ENCODE measurements at regions not wholly inside any gene's neighbourhood (a gene's known extent, or its start where the extent isn't known, plus 50 kb on each side); places are given as distances from the start of the nearest gene placed in this dataset.

- no peak overlapping the region for H3K9ac ChIP-seq (ENCODE audit: insufficient read depth, low read depth, low read length)
- no peaks in the 10 kb centered on the region for H4K20me1 ChIP-seq (ENCODE audit: insufficient read depth, low read length)
- FAIRE-seq (no peak), ATAC-seq (peak; percentile 84), DNase-seq (ENCODE audit: low spot score) (peak; percentile 35)
- no peaks in the 10 kb centered on the region for H3K27me3 ChIP-seq (ENCODE audit: control insufficient read depth in 1 of 2, insufficient read depth in 2 of 2, low read length in 2 of 2)
- H3K9me3 ChIP-seq (ENCODE audit: low read length), result no peaks in the 10 kb centered on the region
- CTCF ChIA-PET (ENCODE audit: low intra/inter-chr PET ratio, low total read pairs), result no interaction called here
- H3K79me2 ChIP-seq (ENCODE audit: insufficient read depth, low read length), result no peaks in the 10 kb centered on the region
- H3K27ac ChIP-seq (ENCODE audit: extremely low read length, insufficient read depth, low read length), result no peak overlapping the region
- no TSS peak for BruUV-seq (replicated peaks)
- no peak overlapping the region for H2AFZ ChIP-seq (ENCODE audit: low read length)
- POLR2A ChIA-PET, result no interaction called here
- no peaks in the 10 kb centered on the region for H3K36me3 ChIP-seq (replicated peaks in 1 of 2; ENCODE audit: control insufficient read depth in 1 of 2, insufficient read depth in 2 of 2, low read length in 2 of 2)
- 3% methylated on average over 5 of the region's 5 CpGs for WGBS (ENCODE audit: low lambda C conversion rate)
- in situ Hi-C loops (cut with HindIII; ENCODE audit: extremely low pct_ligation_motif_present, low pct_unique_long_range_greater_than_20kb), result no loop called here
- H3K4me2 ChIP-seq (ENCODE audit: low read depth, low read length), result no peak overlapping the region
- H3K4me1 ChIP-seq (ENCODE audit: insufficient read depth, low read length), result no peaks in the 10 kb centered on the region
- TF ChIP-seq ZNF431 (CRISPR knock-in tag; IDR thresholded peaks at IDR 0.05; ENCODE audit: borderline replicate concordance, low read depth), result no peak
- TF ChIP-seq ZNF766 (CRISPR knock-in tag; IDR thresholded peaks at IDR 0.05; ENCODE audit: borderline replicate concordance), result no peak
- TF ChIP-seq NFE2L1 (CRISPR knock-in tag; IDR thresholded peaks at IDR 0.05; ENCODE audit: borderline replicate concordance), result no peak
- TF ChIP-seq ZNF333 (CRISPR knock-in tag; IDR thresholded peaks at IDR 0.05; ENCODE audit: borderline replicate concordance), result no peak
- TF ChIP-seq CREB1 (IDR thresholded peaks at IDR 0.05), result peak; percentile 72; the same call in 1 of the 2 replicates
- no peak for TF ChIP-seq CREB1 (CRISPR knock-in tag; IDR thresholded peaks at IDR 0.05)
- no peak for TF ChIP-seq ZNF749 (CRISPR knock-in tag; IDR thresholded peaks at IDR 0.05; ENCODE audit: borderline replicate concordance)
- TF ChIP-seq, protein P1, sequence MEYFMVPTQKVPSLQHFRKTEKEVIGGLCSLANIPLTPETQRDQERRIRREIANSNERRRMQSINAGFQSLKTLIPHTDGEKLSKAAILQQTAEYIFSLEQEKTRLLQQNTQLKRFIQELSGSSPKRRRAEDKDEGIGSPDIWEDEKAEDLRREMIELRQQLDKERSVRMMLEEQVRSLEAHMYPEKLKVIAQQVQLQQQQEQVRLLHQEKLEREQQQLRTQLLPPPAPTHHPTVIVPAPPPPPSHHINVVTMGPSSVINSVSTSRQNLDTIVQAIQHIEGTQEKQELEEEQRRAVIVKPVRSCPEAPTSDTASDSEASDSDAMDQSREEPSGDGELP (IDR thresholded peaks at IDR 0.05; ENCODE audit: borderline replicate concordance, low read depth), result peak; percentile 12; the same call in 1 of the 2 replicates
- no peak for TF ChIP-seq NBN (conservative IDR thresholded peaks at IDR 0.05)
- TF ChIP-seq, protein P2, sequence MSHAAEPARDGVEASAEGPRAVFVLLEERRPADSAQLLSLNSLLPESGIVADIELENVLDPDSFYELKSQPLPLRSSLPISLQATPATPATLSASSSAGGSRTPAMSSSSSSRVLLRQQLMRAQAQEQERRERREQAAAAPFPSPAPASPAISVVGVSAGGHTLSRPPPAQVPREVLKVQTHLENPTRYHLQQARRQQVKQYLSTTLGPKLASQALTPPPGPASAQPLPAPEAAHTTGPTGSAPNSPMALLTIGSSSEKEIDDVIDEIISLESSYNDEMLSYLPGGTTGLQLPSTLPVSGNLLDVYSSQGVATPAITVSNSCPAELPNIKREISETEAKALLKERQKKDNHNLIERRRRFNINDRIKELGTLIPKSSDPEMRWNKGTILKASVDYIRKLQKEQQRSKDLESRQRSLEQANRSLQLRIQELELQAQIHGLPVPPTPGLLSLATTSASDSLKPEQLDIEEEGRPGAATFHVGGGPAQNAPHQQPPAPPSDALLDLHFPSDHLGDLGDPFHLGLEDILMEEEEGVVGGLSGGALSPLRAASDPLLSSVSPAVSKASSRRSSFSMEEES (CRISPR knock-in tag; IDR thresholded peaks at IDR 0.05), result 0 out of 2 replicates have a peak, but pooled peaks have one; percentile 23
- 0 out of 2 replicates have a peak, but pooled peaks have one; percentile 40 for TF ChIP-seq JUN (CRISPR knock-in tag; IDR thresholded peaks at IDR 0.05)
- TF ChIP-seq E2F2 (CRISPR knock-in tag; IDR thresholded peaks at IDR 0.05; ENCODE audit: borderline replicate concordance), result no peak
- TF ChIP-seq, protein P3, sequence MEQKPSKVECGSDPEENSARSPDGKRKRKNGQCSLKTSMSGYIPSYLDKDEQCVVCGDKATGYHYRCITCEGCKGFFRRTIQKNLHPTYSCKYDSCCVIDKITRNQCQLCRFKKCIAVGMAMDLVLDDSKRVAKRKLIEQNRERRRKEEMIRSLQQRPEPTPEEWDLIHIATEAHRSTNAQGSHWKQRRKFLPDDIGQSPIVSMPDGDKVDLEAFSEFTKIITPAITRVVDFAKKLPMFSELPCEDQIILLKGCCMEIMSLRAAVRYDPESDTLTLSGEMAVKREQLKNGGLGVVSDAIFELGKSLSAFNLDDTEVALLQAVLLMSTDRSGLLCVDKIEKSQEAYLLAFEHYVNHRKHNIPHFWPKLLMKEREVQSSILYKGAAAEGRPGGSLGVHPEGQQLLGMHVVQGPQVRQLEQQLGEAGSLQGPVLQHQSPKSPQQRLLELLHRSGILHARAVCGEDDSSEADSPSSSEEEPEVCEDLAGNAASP (CRISPR knock-in tag; IDR thresholded peaks at IDR 0.05; ENCODE audit: borderline replicate concordance), result peak; percentile 66; the same call in 1 of the 2 replicates
- TF ChIP-seq ZNF644 (CRISPR knock-in tag; IDR thresholded peaks at IDR 0.05; ENCODE audit: low read depth), result 0 out of 2 replicates have a peak, but pooled peaks have one; percentile 12
- no peak for TF ChIP-seq CBFB (CRISPR knock-in tag; IDR thresholded peaks at IDR 0.05)
- TF ChIP-seq, protein P4, sequence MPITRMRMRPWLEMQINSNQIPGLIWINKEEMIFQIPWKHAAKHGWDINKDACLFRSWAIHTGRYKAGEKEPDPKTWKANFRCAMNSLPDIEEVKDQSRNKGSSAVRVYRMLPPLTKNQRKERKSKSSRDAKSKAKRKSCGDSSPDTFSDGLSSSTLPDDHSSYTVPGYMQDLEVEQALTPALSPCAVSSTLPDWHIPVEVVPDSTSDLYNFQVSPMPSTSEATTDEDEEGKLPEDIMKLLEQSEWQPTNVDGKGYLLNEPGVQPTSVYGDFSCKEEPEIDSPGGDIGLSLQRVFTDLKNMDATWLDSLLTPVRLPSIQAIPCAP (CRISPR knock-in tag; IDR thresholded peaks at IDR 0.05; ENCODE audit: low read depth), result no peak
- peak; percentile 49; the same call in 1 of the 2 replicates for TF ChIP-seq FOSL2 (CRISPR knock-in tag; IDR thresholded peaks at IDR 0.05)
- intact Hi-C loops (cut with micrococcal nuclease; ENCODE audit: unreplicated experiment), result no loop called here
- no peak overlapping the region for H3K4me3 ChIP-seq (replicated peaks in 1 of 3; ENCODE audit: insufficient read depth in 1 of 3, low read depth in 2 of 3, low read length in 3 of 3)
These were observed 571.8 kb downstream of the QKI start for GRCh38 chr6:163986313-163986712.

Measured in HepG2 (cell line).